ENCODE measurements at regions not wholly inside any gene's neighbourhood (a gene's known extent, or its start where the extent isn't known, plus 50 kb on each side); places are given as distances from the start of the nearest gene placed in this dataset.

- H3K4me1 ChIP-seq (ENCODE audit: insufficient read depth, poor library complexity, severe bottlenecking): no peaks in the 10 kb centered on the region
- no peak overlapping the region for H3K27ac ChIP-seq (ENCODE audit: poor library complexity, severe bottlenecking)
- ATAC-seq (ENCODE audit: low read depth): no peak
- H3K4me3 ChIP-seq (ENCODE audit: severe bottlenecking): no peak overlapping the region
- H3K36me3 ChIP-seq (ENCODE audit: low read depth): no peaks in the 10 kb centered on the region
- TF ChIP-seq, protein P1, sequence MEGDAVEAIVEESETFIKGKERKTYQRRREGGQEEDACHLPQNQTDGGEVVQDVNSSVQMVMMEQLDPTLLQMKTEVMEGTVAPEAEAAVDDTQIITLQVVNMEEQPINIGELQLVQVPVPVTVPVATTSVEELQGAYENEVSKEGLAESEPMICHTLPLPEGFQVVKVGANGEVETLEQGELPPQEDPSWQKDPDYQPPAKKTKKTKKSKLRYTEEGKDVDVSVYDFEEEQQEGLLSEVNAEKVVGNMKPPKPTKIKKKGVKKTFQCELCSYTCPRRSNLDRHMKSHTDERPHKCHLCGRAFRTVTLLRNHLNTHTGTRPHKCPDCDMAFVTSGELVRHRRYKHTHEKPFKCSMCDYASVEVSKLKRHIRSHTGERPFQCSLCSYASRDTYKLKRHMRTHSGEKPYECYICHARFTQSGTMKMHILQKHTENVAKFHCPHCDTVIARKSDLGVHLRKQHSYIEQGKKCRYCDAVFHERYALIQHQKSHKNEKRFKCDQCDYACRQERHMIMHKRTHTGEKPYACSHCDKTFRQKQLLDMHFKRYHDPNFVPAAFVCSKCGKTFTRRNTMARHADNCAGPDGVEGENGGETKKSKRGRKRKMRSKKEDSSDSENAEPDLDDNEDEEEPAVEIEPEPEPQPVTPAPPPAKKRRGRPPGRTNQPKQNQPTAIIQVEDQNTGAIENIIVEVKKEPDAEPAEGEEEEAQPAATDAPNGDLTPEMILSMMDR (IDR thresholded peaks at IDR 0.05; ENCODE audit: poor library complexity, severe bottlenecking): no peak
- H3K9me3 ChIP-seq (ENCODE audit: severe bottlenecking): no peaks in the 10 kb centered on the region
- no peak for DNase-seq (ENCODE audit: low spot score)
- H3K27me3 ChIP-seq (ENCODE audit: insufficient read depth, poor library complexity, severe bottlenecking): no peaks in the 10 kb centered on the region
These were observed 291.1 kb upstream of the CDH7 start for GRCh38 chr18:65459741-65460140.

GRCh38 chr18:65458871-65459270 lies 291.9 kb upstream of the CDH7 start:
- no peaks in the 10 kb centered on the region for H3K27me3 ChIP-seq (ENCODE audit: insufficient read depth, poor library complexity, severe bottlenecking)
- DNase-seq (ENCODE audit: low spot score) (no peak), ATAC-seq (ENCODE audit: low read depth) (no peak)
- H3K4me1 ChIP-seq (ENCODE audit: insufficient read depth, poor library complexity, severe bottlenecking): no peaks in the 10 kb centered on the region
- H3K4me3 ChIP-seq (ENCODE audit: severe bottlenecking): no peak overlapping the region
- H3K36me3 ChIP-seq (ENCODE audit: low read depth): no peaks in the 10 kb centered on the region
- no peaks in the 10 kb centered on the region for H3K9me3 ChIP-seq (ENCODE audit: severe bottlenecking)
- H3K27ac ChIP-seq (ENCODE audit: poor library complexity, severe bottlenecking): no peak overlapping the region
- TF ChIP-seq, protein P1 (IDR thresholded peaks at IDR 0.05; ENCODE audit: poor library complexity, severe bottlenecking): no peak

- H3K9me3 ChIP-seq (ENCODE audit: severe bottlenecking): no peaks in the 10 kb centered on the region
- no peak overlapping the region for H3K4me3 ChIP-seq (ENCODE audit: severe bottlenecking)
- H3K36me3 ChIP-seq (ENCODE audit: low read depth): no peaks in the 10 kb centered on the region
- H3K27ac ChIP-seq (ENCODE audit: poor library complexity, severe bottlenecking): no peak overlapping the region
- no peak for ATAC-seq (ENCODE audit: low read depth)
- DNase-seq (ENCODE audit: low spot score): no peak
- TF ChIP-seq, protein P1 (IDR thresholded peaks at IDR 0.05; ENCODE audit: poor library complexity, severe bottlenecking): no peak
- no peaks in the 10 kb centered on the region for H3K27me3 ChIP-seq (ENCODE audit: insufficient read depth, poor library complexity, severe bottlenecking)
- no peaks in the 10 kb centered on the region for H3K4me1 ChIP-seq (ENCODE audit: insufficient read depth, poor library complexity, severe bottlenecking)
These were observed 311.6 kb upstream of the CDH7 start for GRCh38 chr18:65439188-65439587.

GRCh38 chr18:65436430-65436829 lies 314.4 kb upstream of the CDH7 start:
- Histone ChIP-seq H3K27ac (ENCODE audit: poor library complexity, severe bottlenecking) (no peak overlapping the region), H3K9me3 (ENCODE audit: severe bottlenecking) (no peaks in the 10 kb centered on the region), H3K4me3 (ENCODE audit: severe bottlenecking) (no peak overlapping the region), H3K36me3 (ENCODE audit: low read depth) (no peaks in the 10 kb centered on the region), H3K27me3 (ENCODE audit: insufficient read depth, poor library complexity, severe bottlenecking) (no peaks in the 10 kb centered on the region), H3K4me1 (ENCODE audit: insufficient read depth, poor library complexity, severe bottlenecking) (no peaks in the 10 kb centered on the region)
- TF ChIP-seq, protein P1 (IDR thresholded peaks at IDR 0.05; ENCODE audit: poor library complexity, severe bottlenecking): no peak
- DNase-seq (ENCODE audit: low spot score) (no peak), ATAC-seq (ENCODE audit: low read depth) (no peak)

DNA sequence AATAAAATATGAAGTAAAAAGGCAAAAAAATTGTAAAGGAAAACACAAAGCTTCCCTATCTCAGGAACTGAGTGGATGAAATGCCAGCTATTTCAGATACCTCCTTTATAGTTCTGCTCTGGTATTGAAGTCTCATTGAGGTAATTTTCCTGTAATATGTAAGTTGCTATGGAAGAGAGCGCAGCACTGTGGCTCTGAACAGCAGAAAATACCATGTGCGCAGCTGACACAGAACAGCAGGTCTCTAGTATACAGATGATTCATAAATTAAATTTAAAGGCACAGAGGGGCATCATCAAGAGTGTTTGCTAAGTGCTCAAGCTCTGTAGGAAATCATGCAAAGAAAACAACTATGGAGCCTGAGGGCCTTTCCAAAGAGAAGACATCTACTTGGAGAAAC lies 315.3 kb upstream of the CDH7 start:
- Histone ChIP-seq H3K4me3 (ENCODE audit: severe bottlenecking) (no peak overlapping the region), H3K9me3 (ENCODE audit: severe bottlenecking) (no peaks in the 10 kb centered on the region), H3K27ac (ENCODE audit: poor library complexity, severe bottlenecking) (no peak overlapping the region), H3K36me3 (ENCODE audit: low read depth) (no peaks in the 10 kb centered on the region), H3K4me1 (ENCODE audit: insufficient read depth, poor library complexity, severe bottlenecking) (no peaks in the 10 kb centered on the region), H3K27me3 (ENCODE audit: insufficient read depth, poor library complexity, severe bottlenecking) (no peaks in the 10 kb centered on the region)
- DNase-seq (ENCODE audit: low spot score) (no peak), ATAC-seq (ENCODE audit: low read depth) (no peak)
- TF ChIP-seq, protein P1 (IDR thresholded peaks at IDR 0.05; ENCODE audit: poor library complexity, severe bottlenecking): no peak

Measured in RWPE2 (cell line).